ENCODE measurements at regions not wholly inside any gene's neighbourhood (a gene's known extent, or its start where the extent isn't known, plus 50 kb on each side); places are given as distances from the start of the nearest gene placed in this dataset.

DNA sequence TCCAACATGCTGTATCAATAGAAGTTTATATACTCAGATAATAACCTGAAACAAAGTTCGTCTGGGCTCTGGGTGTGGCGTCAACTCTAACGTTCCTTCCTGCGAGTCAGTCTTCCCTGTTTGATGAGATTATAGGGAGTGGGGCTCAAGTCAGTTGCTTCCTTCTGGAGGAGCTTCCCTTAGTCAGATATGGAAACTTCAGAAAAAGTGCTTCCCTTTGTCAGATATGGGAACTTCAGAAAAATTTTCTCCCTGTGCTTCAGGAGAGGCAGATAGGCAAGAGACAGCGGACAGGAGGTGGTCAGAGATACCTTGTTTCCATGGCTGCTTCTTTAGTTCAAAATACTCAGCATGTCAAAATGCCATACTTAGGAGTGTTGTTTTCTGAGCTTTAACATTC lies 51.1 kb upstream of the PRDX6 start:
- no peak for DNase-seq

DNA sequence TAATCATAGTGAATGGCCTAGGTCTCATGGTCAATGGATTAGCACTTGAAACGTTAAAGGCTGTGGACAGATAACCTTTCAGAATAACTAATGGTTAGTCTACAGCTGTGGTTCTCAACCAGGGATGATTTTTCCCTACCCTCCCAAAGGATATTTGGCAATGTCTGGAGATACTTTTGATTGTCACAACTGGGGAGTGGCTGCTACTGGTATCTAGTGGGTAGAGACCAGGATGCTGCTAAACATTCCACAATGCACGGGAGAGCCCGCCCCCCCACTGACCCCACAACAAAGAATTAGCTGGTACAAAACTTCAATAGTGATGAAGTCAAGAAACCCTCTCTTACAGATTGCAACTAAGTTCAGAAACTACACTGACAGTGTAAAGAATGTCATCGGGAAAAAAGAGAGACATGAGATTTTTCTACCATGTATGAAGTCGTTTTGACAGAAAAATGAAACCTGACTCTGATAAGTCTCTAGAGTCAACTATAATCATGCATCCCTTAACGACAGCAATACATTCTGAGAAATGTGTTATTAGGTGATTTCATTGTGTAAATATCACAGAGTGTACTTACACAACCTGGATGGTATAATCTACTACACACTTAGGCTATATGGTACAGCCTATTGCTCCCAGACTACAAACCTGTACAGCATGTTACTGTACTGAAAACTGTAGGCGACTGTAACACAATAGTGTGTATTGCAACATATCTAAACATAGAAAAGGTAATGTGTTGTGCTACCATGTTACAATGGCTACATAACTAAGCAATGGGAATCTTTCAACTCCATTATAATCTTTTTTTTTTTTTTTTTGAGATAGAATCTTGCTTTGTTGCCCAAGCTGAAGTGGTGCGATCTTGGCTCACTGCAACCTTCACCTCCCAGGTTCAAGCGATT lies 49.7 kb upstream of the PRDX6 start:
- no peak for DNase-seq
